K562 (cell line): ENCODE measurements at regions not wholly inside any gene's neighbourhood (a gene's known extent, or its start where the extent isn't known, plus 50 kb on each side); places are given as distances from the start of the nearest gene placed in this dataset.

Source experiments
- ATAC-seq: fragments of 200-7000 bp; cut with Tn5 transposase; 3 replicates; pipeline ENCODE4 v1.9.1; 2020; ENCODE audit warnings: moderate library complexity
- BruUV-seq: library from RNA; stranded (reverse); fragments of 400-500 nt; replicated peaks from 2 replicates; lab custom pipeline; 2021; lab: Mats Ljungman, UMichigan
- CTCF ChIA-PET: fragments of 300-600 bp; formaldehyde crosslinking; extraction: SDS; loops from one replicate; lab custom pipeline; 2021; ENCODE audit warnings: low intra/inter-chr PET ratio; lab: Yijun Ruan, JAX
- POLR2A ChIA-PET: fragments of 300-600, 350-650 bp; sonication (Branson Sonifier 250); formaldehyde crosslinking; extraction: SDS; loops from one replicate; lab custom pipeline; 2021; ENCODE audit warnings: antibody characterized with exemption, inconsistent platforms; lab: Yijun Ruan, JAX
- DNase-seq, 4 experiments: peaks; one replicate each; pipeline versions ENCODE4 v3.0.0 to v3.0.0-alpha.2; 2011 to 2018; ENCODE audit warnings: low spot score in 3 of 4, mixed read lengths in 3 of 4; ENCODE audit errors: extremely low read depth in 1 of 4
- FAIRE-seq: peaks from 2 replicates; lab custom pipeline; 2011; peaks lifted over from hg19 to GRCh38; lab: Jason Lieb, UNC
- H2AFZ ChIP-seq: 2 replicates; pipeline ENCODE4 v1.6.0; 2011; ENCODE audit warnings: low read depth, low read length, control low read depth, inconsistent platforms
- H3K27ac ChIP-seq: fragments of 200-600 bp; 3 replicates; pipeline ENCODE4 v1.8.0; 2011; ENCODE audit warnings: low read depth, mild to moderate bottlenecking, control low read depth, inconsistent platforms, low read length, moderate library complexity, mixed read lengths; ENCODE audit errors: extremely low read depth
- H3K27me3 ChIP-seq, 2 experiments: fragments of 300-600 bp in 1 of 2; 2 replicates in 1 of 2; 3 replicates in 1 of 2; pipeline versions ENCODE4 v1.6.0 to v1.8.0; 2011; ENCODE audit warnings: inconsistent platforms in 2 of 2, low read length in 2 of 2, mild to moderate bottlenecking in 1 of 2, mixed read lengths in 1 of 2, moderate library complexity in 1 of 2; ENCODE audit not compliant: control insufficient read depth in 2 of 2, insufficient read depth in 2 of 2
- H3K36me3 ChIP-seq: fragments of 300-600 bp; 3 replicates; pipeline ENCODE4 v1.8.0; 2011; ENCODE audit warnings: mild to moderate bottlenecking, low read length, inconsistent platforms; ENCODE audit not compliant: control insufficient read depth, insufficient read depth
- H3K4me1 ChIP-seq, 2 experiments: fragments of 200-600 bp in 1 of 2; replicated peaks in 1 of 2; 2 replicates in 1 of 2; 3 replicates in 1 of 2; pipeline versions ENCODE4 v1.5.1 to v1.8.0; 2011; ENCODE audit warnings: inconsistent platforms in 2 of 2, low read length in 2 of 2, mild to moderate bottlenecking in 1 of 2, mixed read lengths in 1 of 2, moderate library complexity in 1 of 2; ENCODE audit not compliant: control insufficient read depth in 2 of 2, insufficient read depth in 2 of 2
- H3K4me2 ChIP-seq: 2 replicates; pipeline ENCODE4 v1.6.1; 2011; ENCODE audit warnings: low read length, control low read depth, inconsistent platforms, mixed read lengths; ENCODE audit not compliant: insufficient read depth
- H3K4me3 ChIP-seq: fragments of 200-600 bp; sonication (generic), shearing (Covaris generic); 2 replicates; pipeline ENCODE4 v1.5.1; 2016; ENCODE audit warnings: control low read depth, inconsistent platforms
- H3K79me2 ChIP-seq: fragments of 200-600 bp; 3 replicates; pipeline ENCODE4 v1.8.0; 2011; ENCODE audit warnings: low read length, inconsistent platforms; ENCODE audit not compliant: control insufficient read depth, insufficient read depth
- H3K9ac ChIP-seq, 2 experiments: 2 replicates each; pipeline versions ENCODE4 v1.6.0 to v1.6.1; 2011; ENCODE audit warnings: low read depth in 2 of 2, low read length in 2 of 2, control low read depth in 1 of 2, inconsistent platforms in 1 of 2, mild to moderate bottlenecking in 1 of 2, mixed read lengths in 1 of 2; ENCODE audit not compliant: insufficient read depth in 1 of 2
- H3K9me1 ChIP-seq: one replicate; pipeline ENCODE4 v1.6.0; 2011; ENCODE audit warnings: inconsistent platforms, mild to moderate bottlenecking, low read length, moderate library complexity; ENCODE audit not compliant: control insufficient read depth, insufficient read depth
- H3K9me3 ChIP-seq: replicated peaks from 2 replicates; pipeline ENCODE4 v1.5.1; 2011; ENCODE audit warnings: low read depth, low read length, inconsistent platforms; ENCODE audit not compliant: control insufficient read depth, insufficient read depth
- H4K20me1 ChIP-seq: replicated peaks from 2 replicates; pipeline ENCODE4 v1.6.1; 2011; ENCODE audit warnings: low read length, inconsistent platforms, mixed read lengths; ENCODE audit not compliant: control insufficient read depth, insufficient read depth
- DACH1 ChIP-seq: fragments of 450-650 bp; IDR thresholded peaks from 2 replicates; pipeline ENCODE4 v1.6.1; 2018; ENCODE audit not compliant: partially characterized antibody
- MCM5 ChIP-seq: fragments of 450-650 bp; IDR thresholded peaks from 2 replicates; pipeline ENCODE4 v1.6.1; 2016; ENCODE audit warnings: low read depth
- POU5F1 ChIP-seq: fragments of 150-350 bp; IDR thresholded peaks from 2 replicates; pipeline ENCODE4 v1.6.1; 2014; ENCODE audit warnings: borderline replicate concordance, low read length, low read depth, mild to moderate bottlenecking; ENCODE audit not compliant: partially characterized antibody
- THRA ChIP-seq: fragments of 450-650 bp; IDR thresholded peaks from 2 replicates; pipeline ENCODE4 v1.6.1; 2017; ENCODE audit warnings: mild to moderate bottlenecking, moderate library complexity
- WGBS: fragments of 100-300 bp; shearing (Covaris generic); methylation state at CpG from one replicate; pipeline ENCODE4 v1.1.6; 2016; ENCODE audit warnings: low coverage, mixed read lengths; ENCODE audit not compliant: insufficient coverage; ENCODE audit errors: missing lambda C conversion rate; 5-methylcytosine and 5-hydroxymethylcytosine counted together
- in situ Hi-C: fragments of 300-500 bp; cut with MboI; formaldehyde crosslinking; loops from 4 replicates; pipeline ENCODE4 v1.15.0; 2018; ENCODE audit warnings: inconsistent platforms, mixed read lengths
- intact Hi-C: fragments of 100-400 bp; cut with micrococcal nuclease; formaldehyde crosslinking; loops from 2 replicates; pipeline ENCODE4 v1.14.2; 2022
- TF ChIP-seq, protein P1 (sequence below): IDR thresholded peaks from 2 replicates; pipeline ENCODE4 v1.6.1; 2011; ENCODE audit not compliant: insufficient read length; ENCODE audit errors: extremely low read depth

GRCh38 chr4:32686123-32686522 is 1966.0 kb downstream of the PCDH7 start:
- Histone ChIP-seq H3K9me3 (no peaks in the 10 kb centered on the region), H3K4me2 (no peak overlapping the region), H2AFZ (no peak overlapping the region), H3K79me2 (no peaks in the 10 kb centered on the region), H3K4me1 (no peaks in the 10 kb centered on the region), H3K9me1 (no peaks in the 10 kb centered on the region), H3K9ac (no peak overlapping the region), H3K36me3 (no peaks in the 10 kb centered on the region), H3K4me3 (no peak overlapping the region), H4K20me1 (no peaks in the 10 kb centered on the region), H3K27me3 (no peaks in the 10 kb centered on the region), H3K27ac (no peak overlapping the region)
- CTCF ChIA-PET: no interaction called here
- DNase-seq (no peak), FAIRE-seq (no peak), ATAC-seq (no peak)
- TF ChIP-seq POU5F1: no peak
- TF ChIP-seq DACH1: no peak
- no peak for TF ChIP-seq THRA
- TF ChIP-seq MCM5: no peak
- TF ChIP-seq, protein P1, sequence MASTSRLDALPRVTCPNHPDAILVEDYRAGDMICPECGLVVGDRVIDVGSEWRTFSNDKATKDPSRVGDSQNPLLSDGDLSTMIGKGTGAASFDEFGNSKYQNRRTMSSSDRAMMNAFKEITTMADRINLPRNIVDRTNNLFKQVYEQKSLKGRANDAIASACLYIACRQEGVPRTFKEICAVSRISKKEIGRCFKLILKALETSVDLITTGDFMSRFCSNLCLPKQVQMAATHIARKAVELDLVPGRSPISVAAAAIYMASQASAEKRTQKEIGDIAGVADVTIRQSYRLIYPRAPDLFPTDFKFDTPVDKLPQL: no peak
- BruUV-seq: no TSS peak
- POLR2A ChIA-PET: no interaction called here
- under 1% methylated on average over 6 of the region's 6 CpGs for WGBS
- intact Hi-C loops (no loop called here), in situ Hi-C loops (no loop called here)
